Peyer's patch (tissue), 4 donors: ENCODE measurements at regions not wholly inside any gene's neighbourhood (a gene's known extent, or its start where the extent isn't known, plus 50 kb on each side); places are given as distances from the start of the nearest gene placed in this dataset.

Experiments used
- CTCF ChIP-seq, 6 experiments: fragments of 450-650 bp in 4 of 6; fragments of 200-600 bp in 2 of 6; sonication (generic) in 1 of 6; IDR thresholded peaks; one replicate each; pipeline ENCODE4 v1.5.1; 2017 to 2019; ENCODE audit warnings: antibody characterized with exemption in 6 of 6, mild to moderate bottlenecking in 3 of 6, moderate library complexity in 1 of 6
- POLR2A ChIP-seq, 2 donors: fragments of 450-650 bp; IDR thresholded peaks; one replicate each; pipeline ENCODE4 v1.5.1; 2017; ENCODE audit warnings: antibody characterized with exemption in 2 of 2, mild to moderate bottlenecking in 2 of 2, moderate library complexity in 2 of 2

GRCh38 chr4:180081072-180081471 is 2162.1 kb upstream of the TENM3 start:
- TF ChIP-seq CTCF (IDR thresholded peaks at IDR 0.05) = no peak
- no peak for TF ChIP-seq POLR2A (IDR thresholded peaks at IDR 0.05)
